ENCODE measurements at regions not wholly inside any gene's neighbourhood (a gene's known extent, or its start where the extent isn't known, plus 50 kb on each side); places are given as distances from the start of the nearest gene placed in this dataset.

GRCh38 chr9:100869326-100869725 lies 159.2 kb upstream of the PLPPR1 start:
- TF ChIP-seq CTCF (IDR thresholded peaks at IDR 0.05; ENCODE audit: insufficient read depth, low read length, poor library complexity, severe bottlenecking) (no peak), EZH2phosphoT487 (conservative IDR thresholded peaks at IDR 0.05; ENCODE audit: low read length) (no peak)
- Histone ChIP-seq H3K27me3 (ENCODE audit: low read length) (no peaks in the 10 kb centered on the region), H4K20me1 (ENCODE audit: low read depth, low read length) (no peaks in the 10 kb centered on the region), H3K4me2 (ENCODE audit: low read depth, low read length, poor library complexity, severe bottlenecking) (no peak overlapping the region), H2AFZ (ENCODE audit: low read depth, low read length, severe bottlenecking) (no peak overlapping the region), H3K9me2 (replicated peaks; ENCODE audit: insufficient read depth, low read length) (no peaks in the 10 kb centered on the region), H3K36me3 (ENCODE audit: low read length) (no peaks in the 10 kb centered on the region), H3K9me3 (ENCODE audit: insufficient read depth, low read length) (no peaks in the 10 kb centered on the region), H3K4me3 (ENCODE audit: insufficient read depth, low read length, poor library complexity, severe bottlenecking) (no peak overlapping the region), H3K9ac (ENCODE audit: low read length) (no peak overlapping the region), H3K27ac (ENCODE audit: low read depth, low read length) (no peak overlapping the region), H3K79me2 (ENCODE audit: insufficient read depth, low read length) (no peaks in the 10 kb centered on the region), H3F3A (ENCODE audit: insufficient read depth) (no peaks in the 10 kb centered on the region)

- no peak for TF ChIP-seq CTCF (IDR thresholded peaks at IDR 0.05; ENCODE audit: insufficient read depth, low read length, poor library complexity, severe bottlenecking)
- no peak for TF ChIP-seq EZH2phosphoT487 (conservative IDR thresholded peaks at IDR 0.05; ENCODE audit: low read length)
- no peak overlapping the region for H3K4me3 ChIP-seq (ENCODE audit: insufficient read depth, low read length, poor library complexity, severe bottlenecking)
- no peaks in the 10 kb centered on the region for H3K27me3 ChIP-seq (ENCODE audit: low read length)
- H3K4me2 ChIP-seq (ENCODE audit: low read depth, low read length, poor library complexity, severe bottlenecking): no peak overlapping the region
- no peaks in the 10 kb centered on the region for H3F3A ChIP-seq (ENCODE audit: insufficient read depth)
- H3K36me3 ChIP-seq (ENCODE audit: low read length): no peaks in the 10 kb centered on the region
- no peaks in the 10 kb centered on the region for H3K9me3 ChIP-seq (ENCODE audit: insufficient read depth, low read length)
- H3K27ac ChIP-seq (ENCODE audit: low read depth, low read length): no peak overlapping the region
- H3K9ac ChIP-seq (ENCODE audit: low read length): no peak overlapping the region
- no peaks in the 10 kb centered on the region for H4K20me1 ChIP-seq (ENCODE audit: low read depth, low read length)
- H3K9me2 ChIP-seq (replicated peaks; ENCODE audit: insufficient read depth, low read length): no peaks in the 10 kb centered on the region
- no peaks in the 10 kb centered on the region for H3K79me2 ChIP-seq (ENCODE audit: insufficient read depth, low read length)
- no peak overlapping the region for H2AFZ ChIP-seq (ENCODE audit: low read depth, low read length, severe bottlenecking)
Observed at GRCh38 chr9:100879884-100880283, 148.6 kb upstream of the PLPPR1 start.

GRCh38 chr9:100880284-100880683 lies 148.2 kb upstream of the PLPPR1 start:
- Histone ChIP-seq H3K9me3 (ENCODE audit: insufficient read depth, low read length) (no peaks in the 10 kb centered on the region), H3K36me3 (ENCODE audit: low read length) (no peaks in the 10 kb centered on the region), H3K9ac (ENCODE audit: low read length) (no peak overlapping the region), H3K27me3 (ENCODE audit: low read length) (no peaks in the 10 kb centered on the region), H4K20me1 (ENCODE audit: low read depth, low read length) (no peaks in the 10 kb centered on the region), H2AFZ (ENCODE audit: low read depth, low read length, severe bottlenecking) (no peak overlapping the region), H3K27ac (ENCODE audit: low read depth, low read length) (no peak overlapping the region), H3K79me2 (ENCODE audit: insufficient read depth, low read length) (no peaks in the 10 kb centered on the region), H3K4me3 (ENCODE audit: insufficient read depth, low read length, poor library complexity, severe bottlenecking) (no peak overlapping the region), H3F3A (ENCODE audit: insufficient read depth) (no peaks in the 10 kb centered on the region), H3K9me2 (replicated peaks; ENCODE audit: insufficient read depth, low read length) (no peaks in the 10 kb centered on the region), H3K4me2 (ENCODE audit: low read depth, low read length, poor library complexity, severe bottlenecking) (no peak overlapping the region)
- no peak for TF ChIP-seq EZH2phosphoT487 (conservative IDR thresholded peaks at IDR 0.05; ENCODE audit: low read length)
- no peak for TF ChIP-seq CTCF (IDR thresholded peaks at IDR 0.05; ENCODE audit: insufficient read depth, low read length, poor library complexity, severe bottlenecking)

Measured in SU-DHL-6 (cell line).